DMS 273 (cell line): ENCODE measurements at regions not wholly inside any gene's neighbourhood (a gene's known extent, or its start where the extent isn't known, plus 50 kb on each side); places are given as distances from the start of the nearest gene placed in this dataset.
A peak's percentile ranks its signal among the peaks of the same experiment; 100 is the strongest.

ENCODE experiments used
- DNase-seq: peaks from one replicate; lab custom pipeline; 2025; ENCODE audit not compliant: unreplicated experiment; lab: John Stamatoyannopoulos, UW

GRCh38 chr18:23077493-23078256 lies 57.6 kb upstream of the CABLES1 start:
- DNase-seq, result peak; percentile 49

GRCh38 chr18:23085066-23085465 lies 50.2 kb upstream of the CABLES1 start:
- DNase-seq, result no peak
